ENCODE measurements at regions not wholly inside any gene's neighbourhood (a gene's known extent, or its start where the extent isn't known, plus 50 kb on each side); places are given as distances from the start of the nearest gene placed in this dataset.

DNA sequence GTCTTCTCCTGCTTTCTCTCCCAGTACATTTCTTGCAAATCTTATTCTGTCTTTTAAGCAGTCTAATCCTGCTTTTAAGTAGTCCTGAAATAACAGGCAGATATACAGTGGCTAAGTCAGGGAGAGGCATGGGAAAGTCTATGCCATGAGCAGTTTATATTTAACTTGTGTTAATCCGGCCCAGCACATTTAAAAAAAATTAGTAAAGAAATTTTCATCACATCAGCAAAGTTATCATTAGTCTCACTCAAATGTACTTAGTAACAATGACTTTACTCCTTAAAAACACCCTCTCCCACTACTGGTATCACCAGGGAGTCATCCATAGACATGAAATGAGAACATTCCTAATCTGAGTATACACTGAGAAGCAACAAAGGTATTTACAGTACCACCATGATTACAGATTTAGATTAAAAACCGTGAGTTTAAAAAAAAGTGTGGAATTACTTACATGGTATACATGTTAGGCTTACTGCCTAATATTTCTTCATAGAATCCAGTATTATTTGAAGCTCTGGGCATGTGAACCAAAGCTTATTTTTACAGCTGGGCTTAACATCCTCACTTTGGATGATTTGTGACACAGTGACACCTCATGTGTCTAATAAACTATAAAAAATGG lies 75.9 kb upstream of the DAB2 start:
- DNase-seq: peak; percentile 63

DNA sequence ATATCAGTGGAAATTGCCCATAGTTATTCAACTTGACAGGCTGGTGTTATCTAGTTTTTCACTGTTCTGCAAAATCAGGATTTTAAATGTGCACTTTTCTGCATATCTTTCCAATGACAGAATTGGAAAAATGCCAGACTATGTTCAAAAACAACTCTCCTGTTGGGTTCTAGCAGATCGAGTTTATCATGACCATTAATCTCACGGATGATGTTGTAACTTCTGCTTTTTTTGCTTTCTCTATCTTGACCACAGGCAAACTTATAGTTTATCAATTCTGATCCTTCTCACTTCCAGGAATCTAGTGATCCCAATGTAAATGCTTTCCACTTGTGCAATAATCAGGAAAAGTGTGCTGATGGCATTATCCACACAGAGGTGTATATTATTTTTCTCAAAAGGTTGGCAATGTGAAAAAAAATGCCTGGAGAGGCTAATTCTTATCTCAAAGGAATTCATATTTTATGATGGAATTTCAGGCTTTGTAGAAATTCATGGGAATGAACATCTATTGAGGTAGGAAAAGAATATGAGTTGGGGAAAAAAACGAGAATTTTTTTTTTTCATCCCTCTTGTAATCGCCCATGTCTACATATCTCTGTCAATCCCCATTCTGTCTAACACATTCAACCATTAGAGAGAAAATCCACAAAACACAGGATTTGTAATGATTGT lies 73.6 kb upstream of the DAB2 start:
- peak; percentile 67 for DNase-seq

DNA sequence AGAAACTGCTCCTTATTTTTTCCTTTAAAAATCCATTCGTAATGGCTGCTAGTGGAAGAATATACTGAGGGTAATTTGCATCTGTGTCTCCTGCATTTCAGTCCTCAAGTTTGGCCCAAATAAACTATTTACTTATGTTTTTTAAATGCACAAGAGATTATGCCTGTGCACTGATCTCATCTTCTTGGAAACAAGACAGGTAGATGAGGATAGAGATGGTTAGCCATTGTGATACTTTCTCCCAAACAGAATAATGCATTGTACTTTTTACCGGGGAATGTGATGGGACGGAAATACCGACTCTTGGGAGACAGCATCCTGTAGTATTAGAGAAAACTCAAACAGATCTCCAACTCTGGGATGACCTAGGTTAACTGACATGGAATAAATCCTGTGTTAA lies 72.5 kb upstream of the DAB2 start:
- no peak for DNase-seq

DNA sequence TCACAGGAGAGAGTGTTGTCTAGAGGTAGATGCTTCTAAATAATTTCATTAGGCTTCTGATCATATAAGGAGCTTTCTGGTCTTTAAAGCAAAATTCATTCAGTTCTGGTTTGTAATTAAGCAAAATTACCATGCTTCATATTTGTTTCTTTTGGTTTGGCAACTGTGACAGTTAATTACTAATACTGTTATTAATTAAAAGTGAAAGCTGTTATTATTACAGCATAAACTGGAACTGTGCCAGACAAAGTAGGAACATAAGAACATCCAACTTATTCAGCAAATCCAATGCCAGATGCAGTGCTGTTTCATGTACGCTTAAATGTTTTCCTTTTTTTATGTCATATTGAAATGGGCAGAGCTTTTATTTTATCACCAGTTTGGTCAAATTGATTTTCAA lies 70.4 kb upstream of the DAB2 start:
- no peak for DNase-seq

DNA sequence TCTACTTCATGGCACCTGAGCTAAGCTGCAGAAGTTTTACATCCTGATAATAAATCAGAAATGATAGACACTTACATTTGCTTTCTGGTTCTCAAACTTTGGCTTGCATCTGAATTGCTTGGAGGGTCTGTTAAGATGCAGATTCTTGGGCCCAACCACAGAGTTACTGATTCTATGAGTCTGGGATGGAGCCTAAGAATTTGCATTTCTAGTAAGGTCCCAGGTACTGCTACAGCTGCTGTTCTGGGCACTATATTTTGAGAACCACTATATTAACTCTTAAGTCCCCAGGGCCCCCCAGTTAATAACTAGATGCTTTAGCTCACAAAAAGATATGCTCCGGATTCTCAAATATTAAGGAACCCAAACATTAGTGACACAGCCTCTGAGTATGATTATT lies 69.8 kb upstream of the DAB2 start:
- DNase-seq: no peak

DNA sequence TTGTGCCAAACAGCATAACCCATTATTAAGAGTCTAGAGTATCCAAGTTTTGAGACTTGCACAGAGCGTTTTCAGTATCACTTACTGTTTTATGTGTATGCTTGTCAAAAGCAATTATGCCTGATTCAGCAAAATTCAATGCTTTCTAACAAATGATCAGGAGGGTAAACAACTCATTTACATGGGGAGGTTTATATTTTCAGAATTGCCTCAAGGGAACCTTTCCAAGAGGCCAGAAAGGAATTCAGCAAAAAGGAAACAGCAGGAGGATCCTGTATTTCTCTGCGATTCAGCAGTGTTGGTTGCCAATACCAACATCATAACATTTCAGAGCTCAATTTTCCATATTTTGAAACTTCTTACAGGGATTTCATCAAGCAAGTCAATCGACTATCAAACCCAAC lies 69.3 kb upstream of the DAB2 start:
- no peak for DNase-seq

DNA sequence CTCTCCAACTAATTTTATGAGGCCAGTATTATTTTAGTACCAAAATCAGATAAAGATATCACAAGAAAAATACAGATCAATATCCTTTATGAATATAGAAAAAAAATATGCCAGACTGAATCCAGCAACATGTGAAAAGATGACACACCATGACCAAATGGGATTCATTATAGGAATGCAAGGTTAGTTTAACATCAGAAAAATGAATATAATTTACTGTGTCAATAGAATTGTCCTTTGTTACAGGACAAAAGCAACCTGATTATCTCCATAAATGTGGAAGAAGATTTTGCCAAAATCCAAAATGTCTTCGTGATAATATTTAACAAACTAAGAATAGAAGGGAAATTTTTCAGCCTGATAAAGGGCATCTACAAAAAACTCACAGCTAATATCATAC lies 66.4 kb upstream of the DAB2 start:
- no peak for DNase-seq

DNA sequence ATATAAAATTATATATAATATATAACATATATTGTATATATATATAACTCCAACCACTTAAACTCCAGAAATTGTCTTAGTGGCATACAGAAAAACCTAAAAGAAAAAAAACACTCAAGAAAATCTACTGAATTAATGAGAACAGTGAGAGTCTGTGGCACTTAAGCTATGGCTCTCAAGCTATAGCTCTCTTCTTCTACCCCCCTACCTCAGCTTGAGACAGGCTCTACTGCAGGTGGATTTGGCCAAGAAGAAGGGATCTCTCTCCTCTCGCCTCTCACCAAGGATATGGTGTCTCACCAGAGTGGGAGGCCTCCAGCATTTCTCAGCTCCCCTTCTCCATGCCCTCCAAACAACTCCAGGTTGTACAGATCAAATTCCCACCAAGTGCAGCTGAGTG lies 64.5 kb upstream of the DAB2 start:
- no peak for DNase-seq

DNA sequence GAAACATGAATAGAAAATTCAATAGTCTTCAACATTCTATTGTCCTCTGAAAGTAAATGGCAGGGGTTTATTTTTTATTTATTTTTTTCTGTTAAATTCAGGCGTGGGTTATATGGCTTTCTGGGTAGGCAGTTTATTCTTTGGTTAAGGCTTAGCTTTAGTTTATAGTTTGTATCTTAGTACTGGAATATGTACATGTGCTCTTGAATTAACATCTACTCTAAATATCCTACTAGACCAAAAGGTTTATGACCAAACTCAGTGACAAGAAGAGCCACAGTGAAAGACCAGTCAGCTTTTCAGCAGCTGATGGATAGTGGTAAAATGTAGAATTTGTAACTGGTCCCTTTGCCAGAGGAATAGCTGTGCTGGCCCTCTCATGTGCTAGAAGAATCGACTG lies 62.0 kb upstream of the DAB2 start:
- DNase-seq: no peak

DNA sequence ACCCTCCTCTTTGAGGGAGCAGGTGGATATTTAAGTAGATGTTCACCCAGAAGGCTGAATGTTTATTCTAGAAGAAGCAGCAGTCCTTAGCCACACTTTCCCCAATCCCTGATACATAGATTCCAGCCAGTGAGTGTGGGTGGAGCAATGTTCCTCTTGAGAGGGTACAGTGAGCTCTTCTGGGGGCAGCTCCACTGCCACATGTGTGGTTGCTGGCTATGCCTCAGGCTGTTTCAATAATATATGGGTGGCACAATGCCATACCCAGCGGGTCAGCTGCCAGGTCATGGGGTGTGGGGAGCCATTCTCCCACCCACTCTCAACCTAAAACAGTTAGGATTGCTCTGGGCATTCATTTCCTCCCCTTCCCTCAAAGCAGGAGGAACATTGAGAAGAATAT lies 61.6 kb upstream of the DAB2 start:
- no peak for DNase-seq

DNA sequence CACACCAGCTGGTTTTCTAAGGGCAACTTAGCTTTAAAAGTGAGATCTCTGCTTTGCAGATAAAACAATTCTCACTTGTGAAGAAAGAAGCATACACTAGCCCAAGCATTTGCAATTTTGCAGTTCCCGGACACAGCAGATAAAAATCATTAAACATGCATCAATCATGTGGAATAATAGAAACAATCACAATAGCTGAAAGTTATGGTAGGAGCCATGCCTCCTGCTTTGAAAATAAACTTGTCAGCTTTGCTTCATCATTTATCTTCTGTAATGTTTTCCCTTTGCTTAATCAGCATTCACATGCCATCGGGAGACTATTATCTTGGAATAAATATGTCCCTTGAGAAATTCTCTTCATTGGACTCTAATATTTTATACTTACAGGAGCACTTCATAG lies 60.3 kb upstream of the DAB2 start:
- DNase-seq: peak; percentile 45

DNA sequence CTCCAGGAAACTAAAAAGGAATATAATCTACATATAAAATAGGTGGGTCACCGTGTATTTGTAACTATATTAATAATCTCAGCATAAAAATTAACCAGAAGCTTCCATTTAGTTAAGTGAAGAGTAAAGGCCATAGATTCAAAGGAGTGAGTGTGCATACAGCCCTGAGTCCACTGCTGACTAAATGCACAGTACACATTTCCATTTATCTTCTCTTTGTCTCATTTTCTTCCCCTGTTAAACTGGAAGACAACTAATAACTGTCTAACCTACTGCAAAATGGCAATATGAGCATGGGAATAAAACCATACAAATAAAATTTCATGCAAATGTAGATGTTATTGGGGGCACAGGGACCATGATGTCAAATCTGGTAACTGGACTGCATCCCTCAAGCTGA lies 59.9 kb upstream of the DAB2 start:
- no peak for DNase-seq

DNA sequence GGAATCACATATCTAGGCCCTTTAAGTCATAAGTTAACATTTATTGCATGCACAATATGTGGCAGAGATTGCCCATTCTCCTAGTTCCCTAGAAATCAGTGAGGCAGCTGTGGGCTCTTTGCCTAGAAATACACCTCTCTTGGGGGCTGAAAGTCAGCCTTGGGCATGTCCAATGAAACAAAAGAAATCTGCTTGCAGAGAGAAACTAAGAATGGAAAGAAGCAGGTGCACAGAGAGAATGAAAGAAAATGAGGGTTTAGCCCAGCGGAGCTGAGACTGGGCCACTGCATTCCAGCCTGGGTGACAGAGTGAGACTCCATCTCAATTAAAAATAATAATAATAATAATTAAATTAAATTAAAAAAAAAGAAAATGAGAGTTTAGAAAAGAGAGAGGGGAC lies 57.3 kb upstream of the DAB2 start:
- no peak for DNase-seq

DNA sequence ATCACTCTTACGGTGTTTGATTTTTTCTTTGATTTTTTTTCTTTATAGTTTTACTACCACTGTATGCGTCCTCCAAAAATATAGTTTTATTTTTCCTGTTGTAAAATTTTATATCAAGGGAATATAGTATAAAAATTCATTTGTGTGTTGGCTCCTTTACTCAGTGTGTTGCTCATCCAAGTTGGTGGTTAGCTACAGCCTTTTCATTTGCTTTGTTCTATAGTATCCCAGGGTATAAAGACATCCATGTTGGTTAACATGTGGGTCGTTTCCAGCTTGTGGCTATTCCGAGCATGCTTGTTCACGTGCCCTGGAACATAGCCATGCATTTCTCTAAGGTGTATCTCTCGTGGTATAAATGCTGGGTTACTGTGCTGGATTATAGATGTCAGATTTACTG lies 54.8 kb upstream of the DAB2 start:
- no peak for DNase-seq

DNA sequence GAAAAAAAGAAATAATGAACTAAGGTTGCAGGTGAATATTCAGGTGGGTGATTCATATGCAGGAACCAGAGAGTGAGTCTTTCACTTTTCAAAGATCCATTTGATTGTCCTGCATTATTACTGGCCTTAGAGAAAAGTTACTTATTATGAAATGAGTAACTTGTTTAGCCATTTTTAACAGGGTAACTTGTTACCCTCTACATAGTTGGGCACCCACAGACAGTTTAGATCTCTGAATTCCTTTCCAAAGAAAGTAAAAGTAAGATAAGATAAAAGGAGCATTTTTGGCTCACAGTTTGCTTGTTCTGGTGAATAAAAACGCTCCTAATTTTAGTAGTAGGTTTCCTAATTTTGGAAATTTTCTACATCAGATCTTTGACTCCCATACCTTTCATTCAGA lies 54.1 kb upstream of the DAB2 start:
- DNase-seq: no peak

DNA sequence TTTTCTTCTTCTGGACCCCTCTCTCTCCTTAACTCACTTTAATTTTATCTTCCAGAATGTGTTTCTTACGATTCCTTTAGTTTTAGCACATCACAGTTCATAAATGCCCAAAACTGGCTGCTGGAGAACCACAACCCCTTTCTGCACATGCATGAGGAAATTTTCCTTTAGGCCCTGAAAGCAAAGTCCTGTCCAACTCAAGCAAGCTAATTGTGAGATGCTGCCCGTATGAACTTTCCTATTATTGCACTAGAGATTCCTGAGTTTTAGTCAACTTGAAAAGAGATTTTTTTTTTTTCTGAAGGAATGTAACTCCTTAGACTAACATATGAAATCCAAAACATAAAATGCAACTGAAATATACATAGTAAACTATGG lies 52.1 kb upstream of the DAB2 start:
- DNase-seq: peak; percentile 73

DNA sequence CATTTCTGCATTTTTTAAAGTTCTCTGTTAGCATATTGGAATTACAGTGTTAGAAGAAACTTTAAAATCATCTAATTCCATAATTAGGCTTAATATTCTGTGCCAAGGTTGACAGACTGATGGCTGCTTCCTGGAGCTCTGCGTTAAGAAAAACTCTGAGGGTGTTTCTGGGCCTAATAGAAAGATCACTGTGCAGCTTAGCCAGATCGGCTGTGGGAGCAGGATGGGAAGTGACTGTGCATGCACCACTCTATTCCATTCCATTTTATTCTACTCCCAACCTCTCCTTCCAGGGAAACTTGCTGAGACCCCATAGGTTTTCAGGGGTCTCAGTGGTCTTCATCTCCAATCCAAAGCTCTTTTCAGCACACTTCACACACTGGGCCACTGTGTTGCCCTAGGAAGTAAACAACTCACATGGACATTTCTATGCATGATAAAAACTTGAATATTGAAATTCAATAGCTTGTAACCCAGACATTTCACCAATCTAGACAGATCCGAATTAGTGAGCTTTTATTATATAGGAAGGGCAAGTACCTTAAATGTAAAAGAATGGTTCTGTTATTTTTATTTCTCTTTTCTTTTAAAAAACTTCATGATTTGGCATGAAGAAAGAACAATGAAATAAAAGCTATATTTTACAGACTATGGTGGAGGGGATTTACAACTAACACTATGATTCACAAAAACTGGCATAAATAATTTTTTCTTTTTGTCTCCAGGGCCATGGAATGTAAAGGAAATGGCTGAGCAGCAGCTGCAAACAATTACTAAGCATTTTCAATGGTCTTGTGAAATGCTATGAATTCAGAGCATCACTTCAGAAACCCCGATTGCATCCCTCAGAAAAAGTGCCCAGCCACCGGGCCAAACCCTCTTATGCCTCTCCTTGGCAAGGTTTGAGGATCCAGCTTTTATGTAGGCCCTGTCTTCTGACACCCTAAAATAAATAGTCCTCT lies 51.4 kb upstream of the DAB2 start:
- DNase-seq: peak; percentile 94

DNA sequence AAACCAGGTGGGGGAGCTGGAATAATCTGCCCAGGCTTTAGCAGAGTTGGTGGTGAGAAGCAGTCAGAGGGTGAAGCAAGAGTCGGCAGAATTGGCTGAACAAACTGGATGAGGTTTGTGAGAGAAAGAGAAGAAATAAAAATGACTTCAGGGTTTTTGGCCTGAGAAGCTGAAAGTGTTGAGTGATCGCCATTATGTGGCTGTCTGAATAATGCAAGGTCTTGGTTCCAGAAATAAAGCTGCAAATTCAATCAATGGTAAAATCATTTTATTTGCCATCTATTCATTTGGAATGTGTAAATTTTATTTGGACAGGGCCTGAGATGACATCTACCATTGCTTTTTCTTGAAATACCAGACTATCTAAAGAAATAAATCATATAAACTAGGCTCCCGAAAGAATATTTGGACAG lies 50.4 kb upstream of the DAB2 start:
- DNase-seq: peak; percentile 57

Measured in fibroblast of skin of abdomen (primary cell).